Ishikawa (cell line): ENCODE measurements at regions not wholly inside any gene's neighbourhood (a gene's known extent, or its start where the extent isn't known, plus 50 kb on each side); places are given as distances from the start of the nearest gene placed in this dataset.

Experiments
- CEBPB ChIP-seq: IDR thresholded peaks from 2 replicates; pipeline ENCODE4 v1.6.1; 2012
- CREB1 ChIP-seq: IDR thresholded peaks from 2 replicates; pipeline ENCODE4 v1.6.1; 2012; ENCODE audit warnings: low read depth
- EGR1 ChIP-seq: IDR thresholded peaks from 2 replicates; pipeline ENCODE4 v1.6.1; 2012
- EP300 ChIP-seq: IDR thresholded peaks from 2 replicates; pipeline ENCODE4 v1.6.1; 2012; ENCODE audit warnings: borderline replicate concordance
- FOXM1 ChIP-seq: IDR thresholded peaks from 2 replicates; pipeline ENCODE4 v1.6.1; 2012; ENCODE audit warnings: low read depth, borderline replicate concordance
- MAX ChIP-seq: IDR thresholded peaks from 2 replicates; pipeline ENCODE4 v1.6.1; 2012
- NFIC ChIP-seq: IDR thresholded peaks from 2 replicates; pipeline ENCODE4 v1.6.1; 2012
- RAD21 ChIP-seq: IDR thresholded peaks from 2 replicates; pipeline ENCODE4 v1.6.1; 2012; ENCODE audit warnings: low read depth
- REST ChIP-seq: IDR thresholded peaks from 2 replicates; pipeline ENCODE4 v1.6.1; 2012; ENCODE audit warnings: low read depth, mild to moderate bottlenecking
- TAF1 ChIP-seq: IDR thresholded peaks from 2 replicates; pipeline ENCODE4 v1.6.1; 2012; ENCODE audit warnings: low read depth, mild to moderate bottlenecking
- TCF12 ChIP-seq: IDR thresholded peaks from 2 replicates; pipeline ENCODE4 v1.6.1; 2012; ENCODE audit warnings: low read depth
- TEAD4 ChIP-seq: IDR thresholded peaks from 2 replicates; pipeline ENCODE4 v1.6.1; 2012
- YY1 ChIP-seq: IDR thresholded peaks from 2 replicates; pipeline ENCODE4 v1.6.1; 2012; ENCODE audit warnings: low read depth
- ZBTB7A ChIP-seq: IDR thresholded peaks from 2 replicates; pipeline ENCODE4 v1.6.1; 2012; ENCODE audit warnings: low read depth
- TF ChIP-seq, protein P1 (sequence below): IDR thresholded peaks from 2 replicates; pipeline ENCODE4 v1.6.1; 2012

DNA sequence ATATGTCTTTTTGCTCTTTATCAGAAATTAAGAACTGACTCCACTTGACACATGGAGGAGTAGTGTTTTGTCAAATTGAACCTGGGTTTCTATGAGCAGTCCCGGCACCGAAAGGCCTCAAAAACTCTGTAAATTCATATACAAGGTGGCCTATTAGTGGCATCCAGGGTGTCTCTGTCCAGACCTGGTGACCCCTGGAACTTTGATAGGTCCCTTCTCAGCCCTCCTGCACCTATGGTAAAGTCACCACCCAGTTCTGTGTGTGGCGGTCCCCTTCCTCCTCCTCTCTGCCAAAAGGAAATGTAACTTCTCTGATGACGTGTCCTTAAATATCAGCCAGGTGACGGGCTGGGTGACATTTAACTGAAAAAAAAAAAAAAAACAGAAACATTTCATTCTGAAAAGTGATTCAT, 204.0 kb upstream of the FOXN3 start:
- TF ChIP-seq REST (no peak), EGR1 (no peak), TCF12 (no peak), NFIC (no peak), MAX (no peak), RAD21 (no peak), CREB1 (no peak), ZBTB7A (no peak), CEBPB (no peak), TEAD4 (no peak), YY1 (no peak), FOXM1 (no peak), TAF1 (no peak), EP300 (no peak)
- TF ChIP-seq, protein P1, sequence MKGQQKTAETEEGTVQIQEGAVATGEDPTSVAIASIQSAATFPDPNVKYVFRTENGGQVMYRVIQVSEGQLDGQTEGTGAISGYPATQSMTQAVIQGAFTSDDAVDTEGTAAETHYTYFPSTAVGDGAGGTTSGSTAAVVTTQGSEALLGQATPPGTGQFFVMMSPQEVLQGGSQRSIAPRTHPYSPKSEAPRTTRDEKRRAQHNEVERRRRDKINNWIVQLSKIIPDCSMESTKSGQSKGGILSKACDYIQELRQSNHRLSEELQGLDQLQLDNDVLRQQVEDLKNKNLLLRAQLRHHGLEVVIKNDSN, result no peak

DNA sequence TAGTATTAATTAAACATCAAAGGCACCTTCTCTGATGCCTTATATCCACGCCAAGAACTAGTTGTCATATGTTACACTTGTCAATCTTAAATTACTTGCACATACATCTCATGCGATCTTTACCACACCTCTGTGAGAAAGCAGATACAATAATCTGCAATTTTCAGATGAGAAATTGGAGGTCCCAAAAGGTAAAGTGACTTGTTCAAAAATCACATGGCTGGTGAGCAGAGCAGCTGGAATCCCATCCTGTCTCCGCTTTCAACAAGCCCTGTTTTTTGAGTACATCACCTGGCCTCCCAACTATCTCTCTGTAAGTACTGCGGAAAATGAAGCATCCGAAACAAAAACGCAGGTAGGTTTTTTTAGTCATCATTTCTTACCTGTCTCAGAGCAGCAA, 203.4 kb upstream of the FOXN3 start:
- TF ChIP-seq MAX (no peak), CEBPB (no peak), FOXM1 (no peak), EGR1 (no peak), ZBTB7A (no peak), EP300 (no peak), REST (no peak), NFIC (no peak), YY1 (no peak)

DNA sequence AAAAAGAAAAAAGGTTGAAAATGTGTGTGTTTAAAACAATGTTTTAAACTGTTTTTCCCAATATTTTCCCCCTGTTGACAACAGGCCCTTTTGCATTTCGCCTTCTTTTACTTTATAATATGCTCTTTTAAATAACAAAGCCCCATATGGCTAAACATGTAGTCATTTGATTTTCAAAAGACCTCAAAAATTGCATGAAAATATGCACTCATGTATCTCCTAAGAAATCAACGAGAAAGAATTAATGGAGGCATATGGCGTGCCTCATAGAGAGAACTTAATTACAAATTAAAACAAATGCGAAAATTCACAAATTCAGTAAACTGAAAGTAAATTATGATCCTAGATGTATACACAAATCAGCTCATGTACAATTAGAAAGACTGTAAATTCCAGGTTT, 202.6 kb upstream of the FOXN3 start:
- TF ChIP-seq TCF12 (no peak), NFIC (no peak)
- TF ChIP-seq, protein P1, result no peak

- TF ChIP-seq YY1, result no peak
- no peak for TF ChIP-seq CREB1
- no peak for TF ChIP-seq RAD21
- TF ChIP-seq CEBPB, result no peak
- TF ChIP-seq MAX, result no peak
- TF ChIP-seq EP300, result no peak
- TF ChIP-seq, protein P1, result no peak
- TF ChIP-seq TAF1, result no peak
- no peak for TF ChIP-seq FOXM1
- TF ChIP-seq TCF12, result no peak
- no peak for TF ChIP-seq TEAD4
- TF ChIP-seq REST, result no peak
- TF ChIP-seq NFIC, result no peak
- no peak for TF ChIP-seq ZBTB7A
- TF ChIP-seq EGR1, result no peak
Observed at GRCh38 chr14:89618811-89619551, 201.9 kb upstream of the FOXN3 start.
